IMR-90 (cell line): ENCODE measurements at regions not wholly inside any gene's neighbourhood (a gene's known extent, or its start where the extent isn't known, plus 50 kb on each side); places are given as distances from the start of the nearest gene placed in this dataset.

Source experiments
- ATAC-seq: fragments of 200-7000 bp; cut with Tn5 transposase; 2 replicates; pipeline ENCODE4 v1.9.1; 2020; ENCODE audit warnings: low read depth, mild to moderate bottlenecking, moderate library complexity
- BruUV-seq: library from RNA; stranded (reverse); fragments of 400-500 nt; replicated peaks from 2 replicates; lab custom pipeline; 2021; lab: Mats Ljungman, UMichigan
- CTCF ChIA-PET: fragments of 300-600 bp; formaldehyde crosslinking; extraction: SDS; loops from one replicate; lab custom pipeline; 2021; ENCODE audit warnings: antibody characterized with exemption; lab: Yijun Ruan, JAX
- POLR2A ChIA-PET: fragments of 300-600 bp; sonication (Branson Sonifier 250); formaldehyde crosslinking; loops from one replicate; lab custom pipeline; 2022; ENCODE audit warnings: antibody characterized with exemption; ENCODE audit not compliant: unreplicated experiment; lab: Charles Lee
- DNase-seq: peaks from one replicate; pipeline ENCODE4 v3.0.0; 2013
- H2AFZ ChIP-seq: replicated peaks from 2 replicates; pipeline ENCODE3; 2013; ENCODE audit warnings: low read length, mild to moderate bottlenecking; ENCODE audit not compliant: poor library complexity
- H2AK5ac ChIP-seq: 2 replicates; pipeline ENCODE4 v1.6.1; 2013; ENCODE audit warnings: low read depth, low read length, inconsistent platforms
- H2AK9ac ChIP-seq: replicated peaks from 2 replicates; pipeline ENCODE3; 2013; ENCODE audit warnings: mild to moderate bottlenecking, low read depth, low read length, moderate library complexity; ENCODE audit not compliant: poor library complexity
- H2BK120ac ChIP-seq: 2 replicates; pipeline ENCODE4 v1.6.1; 2013; ENCODE audit warnings: low read depth, low read length, inconsistent platforms
- H2BK15ac ChIP-seq: 3 replicates; pipeline ENCODE4 v1.6.1; 2013; ENCODE audit warnings: low read depth, low read length, inconsistent platforms
- H2BK20ac ChIP-seq: 2 replicates; pipeline ENCODE4 v1.6.1; 2013; ENCODE audit warnings: low read depth, mild to moderate bottlenecking, inconsistent platforms, low read length, moderate library complexity
- H2BK5ac ChIP-seq: 2 replicates; pipeline ENCODE4 v1.6.1; 2013; ENCODE audit warnings: mild to moderate bottlenecking, low read depth, low read length, inconsistent platforms; ENCODE audit not compliant: poor library complexity, severe bottlenecking
- H3K14ac ChIP-seq: replicated peaks from 2 replicates; pipeline ENCODE4 v1.6.1; 2013; ENCODE audit warnings: low read depth, low read length, inconsistent platforms
- H3K18ac ChIP-seq: 2 replicates; pipeline ENCODE4 v1.6.1; 2013; ENCODE audit warnings: low read depth, low read length, control low read depth
- H3K23ac ChIP-seq: 2 replicates; pipeline ENCODE4 v1.6.1; 2013; ENCODE audit warnings: low read depth, low read length, inconsistent platforms
- H3K27ac ChIP-seq: 2 replicates; pipeline ENCODE4 v1.5.1; 2013; ENCODE audit warnings: mild to moderate bottlenecking, control low read depth, low read length; ENCODE audit not compliant: insufficient read depth
- H3K27me3 ChIP-seq: 2 replicates; pipeline ENCODE4 v1.6.1; 2013; ENCODE audit warnings: low read length; ENCODE audit not compliant: control insufficient read depth, insufficient read depth
- H3K36me3 ChIP-seq: 2 replicates; pipeline ENCODE4 v1.6.1; 2013; ENCODE audit warnings: low read length, mixed read lengths; ENCODE audit not compliant: control insufficient read depth, insufficient read depth
- H3K4ac ChIP-seq: 2 replicates; pipeline ENCODE4 v1.6.1; 2013; ENCODE audit warnings: low read depth, low read length, inconsistent platforms
- H3K4me1 ChIP-seq: 2 replicates; pipeline ENCODE4 v1.6.1; 2013; ENCODE audit warnings: low read length, mixed read lengths; ENCODE audit not compliant: control insufficient read depth, insufficient read depth
- H3K4me2 ChIP-seq: 2 replicates; pipeline ENCODE4 v1.6.1; 2013; ENCODE audit warnings: low read depth, mild to moderate bottlenecking, control low read depth, low read length, moderate library complexity
- H3K4me3 ChIP-seq: 2 replicates; pipeline ENCODE4 v1.5.1; 2013; ENCODE audit warnings: low read depth, mild to moderate bottlenecking, control low read depth, low read length, moderate library complexity; ENCODE audit not compliant: insufficient read depth
- H3K56ac ChIP-seq: 2 replicates; pipeline ENCODE4 v1.6.1; 2013; ENCODE audit warnings: low read length, inconsistent platforms; ENCODE audit not compliant: insufficient read depth; ENCODE audit errors: extremely low read depth
- H3K79me1 ChIP-seq, 2 experiments: 2 replicates each; pipeline ENCODE4 v1.6.1; 2013; ENCODE audit warnings: low read length in 2 of 2, inconsistent platforms in 1 of 2, low read depth in 1 of 2
- H3K9ac ChIP-seq: 2 replicates; pipeline ENCODE4 v1.6.1; 2013; ENCODE audit warnings: low read depth, low read length, control low read depth
- H3K9me1 ChIP-seq: 2 replicates; pipeline ENCODE4 v1.6.1; 2013; ENCODE audit warnings: low read length, inconsistent platforms; ENCODE audit not compliant: insufficient read depth
- H3K9me3 ChIP-seq: 2 replicates; pipeline ENCODE4 v1.6.1; 2013; ENCODE audit warnings: low read length; ENCODE audit not compliant: control insufficient read depth, insufficient read depth
- H4K20me1 ChIP-seq: 2 replicates; pipeline ENCODE4 v1.6.1; 2013; ENCODE audit warnings: low read length, inconsistent platforms; ENCODE audit not compliant: insufficient read depth
- H4K5ac ChIP-seq: 2 replicates; pipeline ENCODE4 v1.6.1; 2013; ENCODE audit warnings: mild to moderate bottlenecking, low read depth, low read length, control low read depth
- H4K8ac ChIP-seq, 2 experiments: 2 replicates each; pipeline ENCODE4 v1.6.1; 2013; ENCODE audit warnings: low read depth in 2 of 2, low read length in 2 of 2, control low read depth in 1 of 2, inconsistent platforms in 1 of 2
- H4K91ac ChIP-seq: 2 replicates; pipeline ENCODE4 v1.6.1; 2013; ENCODE audit warnings: low read depth, low read length, inconsistent platforms; ENCODE audit not compliant: insufficient read depth
- CEBPB ChIP-seq: IDR thresholded peaks from 2 replicates; pipeline ENCODE4 v1.6.1; 2012; ENCODE audit warnings: low read depth, low read length, improper control_type of control experiment
- FOS ChIP-seq: fragments of 150-350 bp; IDR thresholded peaks from 2 replicates; pipeline ENCODE4 v1.6.1; 2016; ENCODE audit warnings: low read depth, low read length
- MAFK ChIP-seq: IDR thresholded peaks from 2 replicates; pipeline ENCODE4 v1.6.1; 2012; ENCODE audit warnings: low read depth, low read length, improper control_type of control experiment
- MAZ ChIP-seq: IDR thresholded peaks from 2 replicates; pipeline ENCODE4 v1.6.1; 2012; ENCODE audit warnings: low read depth, mild to moderate bottlenecking, low read length, improper control_type of control experiment, moderate library complexity, borderline replicate concordance
- RCOR1 ChIP-seq: IDR thresholded peaks from 2 replicates; pipeline ENCODE4 v1.6.1; 2012; ENCODE audit warnings: mild to moderate bottlenecking, low read length, improper control_type of control experiment; ENCODE audit not compliant: insufficient replicate concordance
- WGBS, 2 experiments: methylation state at CpG; one replicate each; pipeline versions ENCODE4 v1.1.5 to v1.1.7; 2013; ENCODE audit warnings: missing lambda C conversion rate in 2 of 2; ENCODE audit not compliant: insufficient read length in 1 of 2; ENCODE audit errors: extremely low coverage in 2 of 2; 5-methylcytosine and 5-hydroxymethylcytosine counted together
- dilution Hi-C: fragments of 300-500 bp; cut with HindIII; formaldehyde crosslinking; loops from one replicate; pipeline ENCODE4 v1.14.3; 2018; ENCODE audit warnings: low sequenced_read_pairs; ENCODE audit not compliant: unreplicated experiment
- in situ Hi-C: fragments of 300-500 bp; cut with MboI; formaldehyde crosslinking; loops from 3 replicates; pipeline ENCODE4 v1.14.3; 2019; ENCODE audit warnings: low sequenced_read_pairs, inconsistent platforms, mixed read lengths
- intact Hi-C: fragments of 100-400 bp; cut with micrococcal nuclease; formaldehyde crosslinking; loops from 2 replicates; pipeline ENCODE4 v1.10.0; 2022
- TF ChIP-seq, protein P1 (sequence below): fragments of 150-350 bp; IDR thresholded peaks from 2 replicates; pipeline ENCODE4 v1.6.1; 2017; ENCODE audit warnings: mild to moderate bottlenecking, antibody characterized with exemption, low read length, low read depth
- TF ChIP-seq, protein P2 (sequence below): conservative IDR thresholded peaks from 2 replicates; pipeline ENCODE4 v1.5.1; 2012; ENCODE audit warnings: mild to moderate bottlenecking, low read depth, low read length, improper control_type of control experiment

DNA sequence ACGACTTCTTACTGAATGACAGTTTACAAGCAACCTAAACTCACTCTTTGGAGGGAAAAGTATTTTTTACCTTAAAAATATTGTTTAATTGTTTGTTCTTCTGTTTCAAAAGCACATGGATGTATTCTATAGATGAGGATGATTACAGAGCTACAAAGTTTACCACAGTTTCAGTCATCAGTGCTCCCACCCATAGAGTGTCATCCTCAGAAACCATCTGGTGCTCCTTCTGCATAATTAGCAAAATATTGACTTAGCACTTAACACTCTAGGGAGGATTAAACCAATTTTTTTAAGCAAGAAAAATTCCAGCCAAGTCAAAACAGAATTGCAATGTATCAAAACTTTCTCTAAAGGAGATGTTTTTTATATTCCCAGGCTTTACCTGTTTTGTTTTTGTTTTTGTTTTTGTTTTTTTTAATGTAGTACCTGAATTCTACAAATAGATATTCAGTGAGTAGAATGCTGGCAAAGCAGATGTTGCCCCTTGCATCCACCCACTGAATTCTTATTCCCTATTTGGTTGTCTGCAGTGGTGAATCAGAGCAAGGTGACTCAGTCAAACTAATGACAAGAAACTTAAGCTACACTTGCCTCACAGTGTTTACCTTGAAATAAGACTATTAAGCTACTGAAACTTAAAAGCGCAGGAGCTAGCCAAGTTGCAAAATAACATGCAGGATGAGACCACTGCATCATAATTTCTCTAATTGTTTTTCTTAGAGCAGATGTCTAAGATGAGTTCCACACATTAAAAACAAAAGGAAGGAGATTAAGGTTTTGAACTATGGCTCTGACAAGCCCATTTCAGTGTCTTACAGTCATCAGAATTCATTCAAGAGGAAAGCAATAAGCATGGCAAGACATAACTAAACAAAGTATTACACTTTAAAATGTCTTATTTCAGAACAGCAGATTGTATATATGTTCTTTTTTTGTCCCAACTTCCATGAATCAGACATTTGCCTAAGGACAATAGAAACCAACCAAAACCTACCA, 155.1 kb upstream of the SOX6 start:
- Histone ChIP-seq H3K4me2 (peak overlapping the region; percentile 78; the same call in 1 of the 2 replicates), H3K27ac (peak overlapping the region; percentile 88; the same call in 1 of the 2 replicates), H3K36me3 (no peaks in the 10 kb centered on the region), H2BK120ac (peak overlapping the region; percentile 95), H2BK15ac (peak overlapping the region; percentile 62; the same call in 2 of the 3 replicates), H3K27me3 (no peaks in the 10 kb centered on the region), H3K18ac (peak overlapping the region; percentile 99), H4K5ac (peak overlapping the region; percentile 87; the same call in 1 of the 2 replicates), H3K4ac (peak overlapping the region; percentile 78), H2AK9ac (no peak overlapping the region), H3K79me1 (peaks cover 0 to 13% of the 10 kb centered on the region in 2 experiments; a peak in 3 of 4 replicates), H3K9me3 (0 out of 2 replicates have a peak, but pooled peaks cover 3% of the 10 kb centered on the region), H4K91ac (peak overlapping the region; percentile 81), H2AK5ac (peak overlapping the region; percentile 83), H3K4me1 (peaks cover 6% of the 10 kb centered on the region), H3K14ac (peak overlapping the region; percentile 79; the same call in 1 of the 2 replicates), H3K23ac (peak overlapping the region; percentile 31; the same call in 1 of the 2 replicates), H2AFZ (no peak overlapping the region), H3K9me1 (peaks cover 2% of the 10 kb centered on the region), H3K56ac (peak overlapping the region; percentile 9), H2BK5ac (peak overlapping the region; percentile 95), H4K20me1 (no peaks in the 10 kb centered on the region), H3K4me3 (no peak overlapping the region), H4K8ac (peak overlapping the region in 1 of 2 experiments; percentile 87; a peak in 2 of 4 replicates), H3K9ac (no peak overlapping the region; the same call in 1 of the 2 replicates), H2BK20ac (peak overlapping the region; percentile 91; the same call in 1 of the 2 replicates)
- dilution Hi-C loops (no loop called here), intact Hi-C loops (loop anchor here (5.0 kb wide), 1 partner anchor 96 kb away; no protein-coding TSS in a partner anchor), in situ Hi-C loops (no loop called here)
- peak; percentile 96 for DNase-seq
- ATAC-seq: peak; percentile 92
- CTCF ChIA-PET: interaction anchor here (0.7 kb wide), 1 partner anchor 75 kb away, joined by 4 read pairs; no protein-coding TSS in a partner anchor
- TF ChIP-seq FOS: peak; percentile 97
- TF ChIP-seq, protein P1, sequence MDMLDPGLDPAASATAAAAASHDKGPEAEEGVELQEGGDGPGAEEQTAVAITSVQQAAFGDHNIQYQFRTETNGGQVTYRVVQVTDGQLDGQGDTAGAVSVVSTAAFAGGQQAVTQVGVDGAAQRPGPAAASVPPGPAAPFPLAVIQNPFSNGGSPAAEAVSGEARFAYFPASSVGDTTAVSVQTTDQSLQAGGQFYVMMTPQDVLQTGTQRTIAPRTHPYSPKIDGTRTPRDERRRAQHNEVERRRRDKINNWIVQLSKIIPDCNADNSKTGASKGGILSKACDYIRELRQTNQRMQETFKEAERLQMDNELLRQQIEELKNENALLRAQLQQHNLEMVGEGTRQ: no peak
- TF ChIP-seq, protein P2, sequence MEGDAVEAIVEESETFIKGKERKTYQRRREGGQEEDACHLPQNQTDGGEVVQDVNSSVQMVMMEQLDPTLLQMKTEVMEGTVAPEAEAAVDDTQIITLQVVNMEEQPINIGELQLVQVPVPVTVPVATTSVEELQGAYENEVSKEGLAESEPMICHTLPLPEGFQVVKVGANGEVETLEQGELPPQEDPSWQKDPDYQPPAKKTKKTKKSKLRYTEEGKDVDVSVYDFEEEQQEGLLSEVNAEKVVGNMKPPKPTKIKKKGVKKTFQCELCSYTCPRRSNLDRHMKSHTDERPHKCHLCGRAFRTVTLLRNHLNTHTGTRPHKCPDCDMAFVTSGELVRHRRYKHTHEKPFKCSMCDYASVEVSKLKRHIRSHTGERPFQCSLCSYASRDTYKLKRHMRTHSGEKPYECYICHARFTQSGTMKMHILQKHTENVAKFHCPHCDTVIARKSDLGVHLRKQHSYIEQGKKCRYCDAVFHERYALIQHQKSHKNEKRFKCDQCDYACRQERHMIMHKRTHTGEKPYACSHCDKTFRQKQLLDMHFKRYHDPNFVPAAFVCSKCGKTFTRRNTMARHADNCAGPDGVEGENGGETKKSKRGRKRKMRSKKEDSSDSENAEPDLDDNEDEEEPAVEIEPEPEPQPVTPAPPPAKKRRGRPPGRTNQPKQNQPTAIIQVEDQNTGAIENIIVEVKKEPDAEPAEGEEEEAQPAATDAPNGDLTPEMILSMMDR: no peak
- TF ChIP-seq RCOR1: peak; percentile 90
- TF ChIP-seq CEBPB: peak; percentile 90
- TF ChIP-seq MAFK: peak; percentile 63
- no peak for TF ChIP-seq MAZ
- BruUV-seq: no TSS peak
- WGBS, 2 experiments: no CpG with 5 or more reads among the region's 2 CpGs
- POLR2A ChIA-PET: no interaction called here
